ENCODE measurements at regions not wholly inside any gene's neighbourhood (a gene's known extent, or its start where the extent isn't known, plus 50 kb on each side); places are given as distances from the start of the nearest gene placed in this dataset.

DNA sequence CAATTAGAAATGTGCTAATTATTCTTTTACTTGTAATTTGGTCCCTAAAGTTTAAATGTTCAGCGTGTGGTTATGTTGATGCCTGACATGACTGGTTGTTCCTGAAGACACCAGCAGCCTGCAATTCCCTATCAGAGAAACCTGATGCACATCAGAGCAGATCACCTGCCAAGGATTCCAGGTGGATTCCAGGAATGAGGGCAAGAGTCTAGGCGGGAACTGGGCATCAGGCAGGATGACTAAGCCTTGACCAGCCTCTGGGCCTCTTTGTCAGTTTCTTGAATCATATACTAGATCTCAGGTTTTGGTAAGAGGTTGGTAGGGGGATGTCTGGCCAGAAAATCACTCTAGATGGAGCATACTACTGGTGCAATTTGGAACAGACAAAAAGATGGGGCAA, 130.7 kb upstream of the TNR start:
- intact Hi-C loops (cut with DNase I), result no loop called here
- no peak overlapping the region for H3K27ac ChIP-seq
- no peak for TF ChIP-seq POLR2A (IDR thresholded peaks at IDR 0.05)
- TF ChIP-seq, protein P1, sequence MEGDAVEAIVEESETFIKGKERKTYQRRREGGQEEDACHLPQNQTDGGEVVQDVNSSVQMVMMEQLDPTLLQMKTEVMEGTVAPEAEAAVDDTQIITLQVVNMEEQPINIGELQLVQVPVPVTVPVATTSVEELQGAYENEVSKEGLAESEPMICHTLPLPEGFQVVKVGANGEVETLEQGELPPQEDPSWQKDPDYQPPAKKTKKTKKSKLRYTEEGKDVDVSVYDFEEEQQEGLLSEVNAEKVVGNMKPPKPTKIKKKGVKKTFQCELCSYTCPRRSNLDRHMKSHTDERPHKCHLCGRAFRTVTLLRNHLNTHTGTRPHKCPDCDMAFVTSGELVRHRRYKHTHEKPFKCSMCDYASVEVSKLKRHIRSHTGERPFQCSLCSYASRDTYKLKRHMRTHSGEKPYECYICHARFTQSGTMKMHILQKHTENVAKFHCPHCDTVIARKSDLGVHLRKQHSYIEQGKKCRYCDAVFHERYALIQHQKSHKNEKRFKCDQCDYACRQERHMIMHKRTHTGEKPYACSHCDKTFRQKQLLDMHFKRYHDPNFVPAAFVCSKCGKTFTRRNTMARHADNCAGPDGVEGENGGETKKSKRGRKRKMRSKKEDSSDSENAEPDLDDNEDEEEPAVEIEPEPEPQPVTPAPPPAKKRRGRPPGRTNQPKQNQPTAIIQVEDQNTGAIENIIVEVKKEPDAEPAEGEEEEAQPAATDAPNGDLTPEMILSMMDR (IDR thresholded peaks at IDR 0.05), result no peak
- H3K4me3 ChIP-seq, result no peak overlapping the region
- DNase-seq, result no peak
- H3K36me3 ChIP-seq (replicated peaks in 1 of 2), result no peaks in the 10 kb centered on the region
- 56 to 89% (median 82%) methylated on average over 1 to 2 of the region's 2 CpGs for WGBS, 4 donors
- no peaks in the 10 kb centered on the region for H3K9me3 ChIP-seq (replicated peaks in 1 of 3)
- H3K4me1 ChIP-seq (replicated peaks in 1 of 2), result no peaks in the 10 kb centered on the region
- no peaks in the 10 kb centered on the region for H3K27me3 ChIP-seq

DNA sequence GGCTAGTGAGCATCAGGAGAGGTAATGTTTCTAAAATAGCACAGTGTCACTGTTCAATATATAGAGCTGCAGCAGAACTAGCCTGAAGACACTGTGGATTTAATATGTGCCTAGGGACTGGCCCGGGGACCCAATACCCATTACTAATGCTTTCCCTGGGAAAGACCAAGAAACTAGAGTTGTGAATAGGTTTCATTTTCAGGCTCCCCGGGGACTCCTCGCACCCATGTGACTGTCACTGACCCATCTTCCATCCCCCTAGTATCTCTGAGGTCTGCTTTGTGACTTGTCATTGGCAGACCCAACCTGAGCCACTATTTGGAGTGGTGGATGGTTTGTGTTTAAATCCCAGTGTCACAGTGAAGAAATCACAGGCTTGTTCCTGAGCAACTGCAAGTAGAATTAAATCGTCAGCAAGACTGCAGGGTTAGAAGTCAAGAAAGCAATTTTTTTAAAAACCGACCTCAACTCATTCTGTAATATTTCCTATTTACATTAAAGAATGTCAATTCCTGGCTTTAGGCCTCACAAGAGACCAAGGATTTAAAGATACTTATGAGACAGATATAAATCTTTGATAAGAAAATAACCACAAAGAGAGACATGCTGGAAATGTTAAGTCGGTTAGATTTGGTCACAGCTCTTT, 130.0 kb upstream of the TNR start:
- DNase-seq, result no peak
- intact Hi-C loops (cut with DNase I), result no loop called here
- WGBS, 4 donors, result 40 to 69% (median 66%) methylated on average over 3 to 6 of the region's 6 CpGs

DNA sequence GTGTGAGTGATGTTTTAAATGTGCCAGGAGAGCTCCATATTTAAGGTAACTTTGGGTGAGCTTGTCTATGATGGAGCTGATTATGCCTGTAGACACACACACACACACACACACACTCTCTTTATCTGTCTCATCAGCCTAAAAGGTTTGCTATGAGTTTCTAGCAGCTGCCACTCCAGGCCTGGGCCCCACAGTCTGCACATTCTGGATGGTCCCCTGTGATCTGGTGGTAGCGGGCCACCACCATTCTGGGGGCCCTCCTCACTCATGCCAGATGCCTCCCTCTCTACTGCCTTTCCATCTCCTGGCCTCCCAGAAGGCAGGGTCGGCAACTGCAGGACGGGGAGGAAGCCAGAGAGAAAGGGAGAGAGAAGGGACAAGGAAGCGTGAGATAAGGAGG, 129.2 kb upstream of the TNR start:
- Histone ChIP-seq H3K4me1 (replicated peaks in 1 of 2) (no peaks in the 10 kb centered on the region), H3K27ac (no peak overlapping the region), H3K36me3 (replicated peaks in 1 of 2) (no peaks in the 10 kb centered on the region), H3K4me3 (no peak overlapping the region), H3K9me3 (replicated peaks in 1 of 3) (no peaks in the 10 kb centered on the region), H3K27me3 (no peaks in the 10 kb centered on the region)
- WGBS, 4 donors, result 68 to 87% (median 83%) methylated on average over 4 of the region's 4 CpGs
- intact Hi-C loops (cut with DNase I), result no loop called here
- DNase-seq, result no peak
- TF ChIP-seq, protein P1 (IDR thresholded peaks at IDR 0.05), result no peak
- no peak for TF ChIP-seq POLR2A (IDR thresholded peaks at IDR 0.05)

More for the DNA sequence above, 130.0 kb upstream of the TNR start:
- Histone ChIP-seq H3K36me3 (replicated peaks in 1 of 2) (no peaks in the 10 kb centered on the region), H3K27ac (no peak overlapping the region), H3K27me3 (no peaks in the 10 kb centered on the region), H3K4me3 (no peak overlapping the region), H3K9me3 (replicated peaks in 1 of 3) (no peaks in the 10 kb centered on the region), H3K4me1 (replicated peaks in 1 of 2) (no peaks in the 10 kb centered on the region)
- TF ChIP-seq POLR2A (IDR thresholded peaks at IDR 0.05), result no peak
- TF ChIP-seq, protein P1 (IDR thresholded peaks at IDR 0.05), result no peak

DNA sequence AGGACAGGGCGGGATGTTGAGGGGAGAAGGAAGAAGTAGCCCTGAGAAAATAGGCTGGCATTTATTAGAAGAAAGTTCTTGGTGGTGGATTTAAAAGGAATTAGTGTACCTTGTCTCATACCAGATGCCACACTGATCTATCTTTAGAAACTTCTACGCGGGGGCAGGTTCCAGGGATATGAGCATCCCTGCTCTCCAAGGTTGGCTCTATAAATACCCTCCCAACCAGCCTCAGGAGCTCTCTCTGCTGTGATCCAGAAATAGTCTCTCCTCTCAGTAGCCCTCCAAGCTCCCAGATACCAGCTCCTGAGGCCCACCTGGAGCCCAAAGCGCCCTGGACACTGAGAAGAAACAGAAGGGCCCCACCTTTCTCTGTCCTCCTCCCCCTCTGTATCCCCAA, 128.3 kb upstream of the TNR start:
- WGBS, 4 donors, result 65 to 83% (median 80%) methylated on average over 4 of the region's 4 CpGs
- TF ChIP-seq, protein P1 (IDR thresholded peaks at IDR 0.05), result no peak
- TF ChIP-seq POLR2A (IDR thresholded peaks at IDR 0.05), result no peak
- DNase-seq, result no peak
- Histone ChIP-seq H3K4me1 (replicated peaks in 1 of 2) (no peaks in the 10 kb centered on the region), H3K9me3 (replicated peaks in 1 of 3) (no peaks in the 10 kb centered on the region), H3K27ac (no peak overlapping the region), H3K4me3 (no peak overlapping the region), H3K27me3 (no peaks in the 10 kb centered on the region), H3K36me3 (replicated peaks in 1 of 2) (no peaks in the 10 kb centered on the region)
- intact Hi-C loops (cut with DNase I), result no loop called here
